ENCODE measurements at regions not wholly inside any gene's neighbourhood (a gene's known extent, or its start where the extent isn't known, plus 50 kb on each side); places are given as distances from the start of the nearest gene placed in this dataset.
"Not testable (repeated sequence)": the region's sequence is repeated elsewhere in the genome, so short reads cannot be mapped to it uniquely, and the experiment has no call there.

- not testable (repeated sequence) for H3K36me3 Mint-ChIP-seq (ENCODE audit: low read depth); H3K27me3 Mint-ChIP-seq (ENCODE audit: insufficient read depth); H3K4me1 ChIP-seq (ENCODE audit: control insufficient read depth, insufficient read depth, low read length); H3K36me3 ChIP-seq (ENCODE audit: control insufficient read depth, insufficient read depth, low read length); H3K4me3 ChIP-seq (ENCODE audit: low read length); H3K27me3 ChIP-seq (ENCODE audit: control insufficient read depth, insufficient read depth, low read length, poor library complexity, severe bottlenecking); H3K9ac ChIP-seq (ENCODE audit: extremely low read depth, low read length, poor library complexity, severe bottlenecking); H3K9me3 ChIP-seq (ENCODE audit: control insufficient read depth, low read length); H3K9me3 Mint-ChIP-seq; DNase-seq; H3K4me3 Mint-ChIP-seq; H3K27ac ChIP-seq (ENCODE audit: low read depth, low read length); H3K27ac Mint-ChIP-seq; H3K4me1 Mint-ChIP-seq
- WGBS, 2 experiments (ENCODE audit: insufficient coverage in 1 of 2, insufficient read length in 1 of 2): 83 to 96% methylated on average over 1 to 11 of the region's 14 CpGs
These were observed 197.9 kb downstream of the BANP start for GRCh38 chr16:88149158-88149603.

GRCh38 chr16:88149663-88150062 lies 198.4 kb downstream of the BANP start:
- not testable (repeated sequence) for H3K9ac ChIP-seq (ENCODE audit: extremely low read depth, low read length, poor library complexity, severe bottlenecking); H3K27me3 Mint-ChIP-seq (ENCODE audit: insufficient read depth); H3K27me3 ChIP-seq (ENCODE audit: control insufficient read depth, insufficient read depth, low read length, poor library complexity, severe bottlenecking); H3K4me3 ChIP-seq (ENCODE audit: low read length); H3K9me3 Mint-ChIP-seq; H3K36me3 ChIP-seq (ENCODE audit: control insufficient read depth, insufficient read depth, low read length); H3K9me3 ChIP-seq (ENCODE audit: control insufficient read depth, low read length); DNase-seq; H3K36me3 Mint-ChIP-seq (ENCODE audit: low read depth); H3K4me3 Mint-ChIP-seq; H3K27ac ChIP-seq (ENCODE audit: low read depth, low read length); H3K27ac Mint-ChIP-seq; H3K4me1 ChIP-seq (ENCODE audit: control insufficient read depth, insufficient read depth, low read length); H3K4me1 Mint-ChIP-seq
- WGBS, 2 experiments (ENCODE audit: insufficient coverage in 1 of 2, insufficient read length in 1 of 2): 92 to 94% methylated on average over 3 of the region's 3 CpGs

- not testable (repeated sequence) for H3K36me3 Mint-ChIP-seq (ENCODE audit: low read depth); H3K4me3 Mint-ChIP-seq; H3K27me3 ChIP-seq (ENCODE audit: control insufficient read depth, insufficient read depth, low read length, poor library complexity, severe bottlenecking); H3K9me3 Mint-ChIP-seq; H3K9ac ChIP-seq (ENCODE audit: extremely low read depth, low read length, poor library complexity, severe bottlenecking); DNase-seq; H3K4me1 ChIP-seq (ENCODE audit: control insufficient read depth, insufficient read depth, low read length); H3K27ac ChIP-seq (ENCODE audit: low read depth, low read length); H3K27me3 Mint-ChIP-seq (ENCODE audit: insufficient read depth); H3K4me1 Mint-ChIP-seq; H3K9me3 ChIP-seq (ENCODE audit: control insufficient read depth, low read length); H3K36me3 ChIP-seq (ENCODE audit: control insufficient read depth, insufficient read depth, low read length); H3K27ac Mint-ChIP-seq; H3K4me3 ChIP-seq (ENCODE audit: low read length)
- 95 to 97% methylated on average over 10 to 27 of the region's 27 CpGs for WGBS, 2 experiments (ENCODE audit: insufficient coverage in 1 of 2, insufficient read length in 1 of 2)
These were observed 199.4 kb downstream of the BANP start for GRCh38 chr16:88150456-88151128.

GRCh38 chr16:88151129-88151499 lies 199.9 kb downstream of the BANP start:
- not testable (repeated sequence) for DNase-seq; H3K27me3 ChIP-seq (ENCODE audit: control insufficient read depth, insufficient read depth, low read length, poor library complexity, severe bottlenecking); H3K9ac ChIP-seq (ENCODE audit: extremely low read depth, low read length, poor library complexity, severe bottlenecking); H3K4me3 Mint-ChIP-seq; H3K27ac ChIP-seq (ENCODE audit: low read depth, low read length); H3K4me3 ChIP-seq (ENCODE audit: low read length); H3K27me3 Mint-ChIP-seq (ENCODE audit: insufficient read depth); H3K36me3 Mint-ChIP-seq (ENCODE audit: low read depth); H3K36me3 ChIP-seq (ENCODE audit: control insufficient read depth, insufficient read depth, low read length); H3K9me3 ChIP-seq (ENCODE audit: control insufficient read depth, low read length); H3K27ac Mint-ChIP-seq; H3K4me1 ChIP-seq (ENCODE audit: control insufficient read depth, insufficient read depth, low read length); H3K9me3 Mint-ChIP-seq; H3K4me1 Mint-ChIP-seq
- WGBS, 2 experiments (ENCODE audit: insufficient coverage in 1 of 2, insufficient read length in 1 of 2): 93 to 100% methylated on average over 3 to 25 of the region's 25 CpGs

- not testable (repeated sequence) for H3K27ac Mint-ChIP-seq; H3K27me3 Mint-ChIP-seq (ENCODE audit: insufficient read depth)
- WGBS, 2 experiments (ENCODE audit: insufficient coverage in 1 of 2, insufficient read length in 1 of 2): 87 to 96% methylated on average over 13 to 26 of the region's 27 CpGs
These were observed 200.9 kb downstream of the BANP start for GRCh38 chr16:88151859-88152843.

GRCh38 chr16:88152879-88153278 lies 201.6 kb downstream of the BANP start:
- not testable (repeated sequence) for H3K27me3 ChIP-seq (ENCODE audit: control insufficient read depth, insufficient read depth, low read length, poor library complexity, severe bottlenecking); H3K27ac Mint-ChIP-seq; H3K9me3 Mint-ChIP-seq; H3K27me3 Mint-ChIP-seq (ENCODE audit: insufficient read depth); DNase-seq; H3K36me3 Mint-ChIP-seq (ENCODE audit: low read depth); H3K4me1 Mint-ChIP-seq; H3K4me3 Mint-ChIP-seq; H3K4me3 ChIP-seq (ENCODE audit: low read length); H3K9ac ChIP-seq (ENCODE audit: extremely low read depth, low read length, poor library complexity, severe bottlenecking); H3K36me3 ChIP-seq (ENCODE audit: control insufficient read depth, insufficient read depth, low read length); H3K27ac ChIP-seq (ENCODE audit: low read depth, low read length); H3K9me3 ChIP-seq (ENCODE audit: control insufficient read depth, low read length); H3K4me1 ChIP-seq (ENCODE audit: control insufficient read depth, insufficient read depth, low read length)
- WGBS, 2 experiments (ENCODE audit: insufficient coverage in 1 of 2, insufficient read length in 1 of 2): 91 to 100% methylated on average over 4 to 19 of the region's 20 CpGs

More at GRCh38 chr16:88151859-88152843, 200.9 kb downstream of the BANP start:
- H3K4me3 Mint-ChIP-seq; H3K4me1 Mint-ChIP-seq; H3K9me3 Mint-ChIP-seq; H3K4me1 ChIP-seq (ENCODE audit: control insufficient read depth, insufficient read depth, low read length); H3K9me3 ChIP-seq (ENCODE audit: control insufficient read depth, low read length); H3K4me3 ChIP-seq (ENCODE audit: low read length); H3K9ac ChIP-seq (ENCODE audit: extremely low read depth, low read length, poor library complexity, severe bottlenecking); H3K27me3 ChIP-seq (ENCODE audit: control insufficient read depth, insufficient read depth, low read length, poor library complexity, severe bottlenecking); H3K27ac ChIP-seq (ENCODE audit: low read depth, low read length); H3K36me3 ChIP-seq (ENCODE audit: control insufficient read depth, insufficient read depth, low read length); H3K36me3 Mint-ChIP-seq (ENCODE audit: low read depth); DNase-seq: not testable (repeated sequence)
